ENCODE measurements at regions not wholly inside any gene's neighbourhood (a gene's known extent, or its start where the extent isn't known, plus 50 kb on each side); places are given as distances from the start of the nearest gene placed in this dataset.
"Not testable (repeated sequence)": the region's sequence is repeated elsewhere in the genome, so short reads cannot be mapped to it uniquely, and the experiment has no call there.

DNA sequence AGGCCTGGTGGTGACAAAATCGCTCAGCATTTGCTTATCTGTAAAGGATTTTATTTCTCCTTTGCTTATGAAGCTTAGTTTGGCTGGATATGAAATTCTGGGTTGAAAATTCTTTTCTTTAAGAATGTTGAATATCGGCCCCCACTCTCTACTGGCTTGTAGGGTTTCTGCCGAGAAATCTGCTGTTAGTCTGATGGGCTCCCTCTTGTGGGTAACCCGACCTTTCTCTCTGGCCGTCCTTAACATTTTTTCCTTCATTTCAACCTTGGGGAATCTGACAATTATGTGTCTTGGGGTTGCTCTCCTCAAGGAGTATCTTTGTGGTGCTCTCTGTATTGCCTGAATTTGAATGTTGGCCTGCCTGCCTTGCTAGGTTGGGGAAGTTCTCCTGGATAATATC is 65.3 kb upstream of the TP53I11 start:
- not testable (repeated sequence) for TF ChIP-seq POLR2AphosphoS5 (IDR thresholded peaks at IDR 0.05; ENCODE audit: low read depth); SPI1 (IDR thresholded peaks at IDR 0.05; ENCODE audit: borderline replicate concordance, low read depth); GABPA (IDR thresholded peaks at IDR 0.05; ENCODE audit: low read depth)
- TF ChIP-seq, protein P1, sequence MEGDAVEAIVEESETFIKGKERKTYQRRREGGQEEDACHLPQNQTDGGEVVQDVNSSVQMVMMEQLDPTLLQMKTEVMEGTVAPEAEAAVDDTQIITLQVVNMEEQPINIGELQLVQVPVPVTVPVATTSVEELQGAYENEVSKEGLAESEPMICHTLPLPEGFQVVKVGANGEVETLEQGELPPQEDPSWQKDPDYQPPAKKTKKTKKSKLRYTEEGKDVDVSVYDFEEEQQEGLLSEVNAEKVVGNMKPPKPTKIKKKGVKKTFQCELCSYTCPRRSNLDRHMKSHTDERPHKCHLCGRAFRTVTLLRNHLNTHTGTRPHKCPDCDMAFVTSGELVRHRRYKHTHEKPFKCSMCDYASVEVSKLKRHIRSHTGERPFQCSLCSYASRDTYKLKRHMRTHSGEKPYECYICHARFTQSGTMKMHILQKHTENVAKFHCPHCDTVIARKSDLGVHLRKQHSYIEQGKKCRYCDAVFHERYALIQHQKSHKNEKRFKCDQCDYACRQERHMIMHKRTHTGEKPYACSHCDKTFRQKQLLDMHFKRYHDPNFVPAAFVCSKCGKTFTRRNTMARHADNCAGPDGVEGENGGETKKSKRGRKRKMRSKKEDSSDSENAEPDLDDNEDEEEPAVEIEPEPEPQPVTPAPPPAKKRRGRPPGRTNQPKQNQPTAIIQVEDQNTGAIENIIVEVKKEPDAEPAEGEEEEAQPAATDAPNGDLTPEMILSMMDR (IDR thresholded peaks at IDR 0.05; ENCODE audit: insufficient read depth, low read length), result not testable (repeated sequence)
- TF ChIP-seq, protein P2, sequence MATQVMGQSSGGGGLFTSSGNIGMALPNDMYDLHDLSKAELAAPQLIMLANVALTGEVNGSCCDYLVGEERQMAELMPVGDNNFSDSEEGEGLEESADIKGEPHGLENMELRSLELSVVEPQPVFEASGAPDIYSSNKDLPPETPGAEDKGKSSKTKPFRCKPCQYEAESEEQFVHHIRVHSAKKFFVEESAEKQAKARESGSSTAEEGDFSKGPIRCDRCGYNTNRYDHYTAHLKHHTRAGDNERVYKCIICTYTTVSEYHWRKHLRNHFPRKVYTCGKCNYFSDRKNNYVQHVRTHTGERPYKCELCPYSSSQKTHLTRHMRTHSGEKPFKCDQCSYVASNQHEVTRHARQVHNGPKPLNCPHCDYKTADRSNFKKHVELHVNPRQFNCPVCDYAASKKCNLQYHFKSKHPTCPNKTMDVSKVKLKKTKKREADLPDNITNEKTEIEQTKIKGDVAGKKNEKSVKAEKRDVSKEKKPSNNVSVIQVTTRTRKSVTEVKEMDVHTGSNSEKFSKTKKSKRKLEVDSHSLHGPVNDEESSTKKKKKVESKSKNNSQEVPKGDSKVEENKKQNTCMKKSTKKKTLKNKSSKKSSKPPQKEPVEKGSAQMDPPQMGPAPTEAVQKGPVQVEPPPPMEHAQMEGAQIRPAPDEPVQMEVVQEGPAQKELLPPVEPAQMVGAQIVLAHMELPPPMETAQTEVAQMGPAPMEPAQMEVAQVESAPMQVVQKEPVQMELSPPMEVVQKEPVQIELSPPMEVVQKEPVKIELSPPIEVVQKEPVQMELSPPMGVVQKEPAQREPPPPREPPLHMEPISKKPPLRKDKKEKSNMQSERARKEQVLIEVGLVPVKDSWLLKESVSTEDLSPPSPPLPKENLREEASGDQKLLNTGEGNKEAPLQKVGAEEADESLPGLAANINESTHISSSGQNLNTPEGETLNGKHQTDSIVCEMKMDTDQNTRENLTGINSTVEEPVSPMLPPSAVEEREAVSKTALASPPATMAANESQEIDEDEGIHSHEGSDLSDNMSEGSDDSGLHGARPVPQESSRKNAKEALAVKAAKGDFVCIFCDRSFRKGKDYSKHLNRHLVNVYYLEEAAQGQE (IDR thresholded peaks at IDR 0.05; ENCODE audit: insufficient replicate concordance, low read depth), result not testable (repeated sequence)

Data from HL-60 (cell line).